T-helper 1 cell treated with Interleukin-12 subunit alpha and Interleukin-12 subunit beta and Interleukin-4 antibody, amounts not matched to agents 30 ng/mL and 1 ng/mL, for 36 hours (primary cell): ENCODE measurements at regions not wholly inside any gene's neighbourhood (a gene's known extent, or its start where the extent isn't known, plus 50 kb on each side); places are given as distances from the start of the nearest gene placed in this dataset.

Source experiments
- intact Hi-C: fragments of 100-400 bp; cut with micrococcal nuclease; formaldehyde crosslinking; loops from one replicate; pipeline ENCODE4 v1.15.1; 2024

DNA sequence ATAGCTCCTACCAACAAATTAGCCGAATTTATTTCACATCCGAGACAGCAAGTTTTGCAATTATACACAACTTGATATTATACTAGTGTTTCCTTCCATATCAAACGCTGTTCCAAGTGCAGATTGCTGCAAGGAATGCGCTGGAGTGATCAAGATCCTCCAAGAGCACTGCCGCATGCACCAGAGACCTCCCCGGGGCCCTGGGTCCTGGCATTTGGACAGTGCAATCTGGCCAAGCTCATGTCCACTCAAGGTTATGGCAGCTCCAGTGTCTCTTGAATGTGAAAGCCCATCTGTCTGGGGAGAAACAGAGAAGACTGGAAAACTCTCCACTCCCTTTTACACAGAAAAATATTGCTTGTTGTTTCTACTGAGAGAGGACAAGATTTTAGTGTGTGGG lies 111.9 kb downstream of the HSPH1 start:
- intact Hi-C loops: loop anchor here (5.0 to 10.0 kb wide), 4 partner anchors 478 to 935 kb away; partner anchors contain the start of gene UBE2L5

DNA sequence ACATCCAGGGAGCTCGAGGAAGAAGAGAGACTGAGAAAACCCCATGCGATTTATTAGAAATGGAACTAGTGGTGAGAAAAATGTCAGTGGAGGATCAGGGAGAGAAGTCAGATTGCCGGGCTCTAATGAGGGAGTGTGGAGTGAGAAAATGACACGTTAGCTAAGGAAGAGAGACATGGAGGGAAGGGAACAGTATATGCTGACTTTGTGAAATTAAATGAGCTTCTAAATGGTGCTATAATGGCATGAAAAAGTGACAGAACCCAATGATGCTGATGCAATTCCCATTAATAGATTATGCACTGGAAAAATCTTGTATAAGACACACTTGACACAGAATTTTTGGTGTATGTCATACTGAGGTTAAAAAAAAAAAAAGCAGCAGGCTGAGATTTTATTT lies 112.6 kb downstream of the HSPH1 start:
- intact Hi-C loops: loop anchor here (5.0 to 10.0 kb wide), 4 partner anchors 477 to 934 kb away; partner anchors contain the start of gene UBE2L5

DNA sequence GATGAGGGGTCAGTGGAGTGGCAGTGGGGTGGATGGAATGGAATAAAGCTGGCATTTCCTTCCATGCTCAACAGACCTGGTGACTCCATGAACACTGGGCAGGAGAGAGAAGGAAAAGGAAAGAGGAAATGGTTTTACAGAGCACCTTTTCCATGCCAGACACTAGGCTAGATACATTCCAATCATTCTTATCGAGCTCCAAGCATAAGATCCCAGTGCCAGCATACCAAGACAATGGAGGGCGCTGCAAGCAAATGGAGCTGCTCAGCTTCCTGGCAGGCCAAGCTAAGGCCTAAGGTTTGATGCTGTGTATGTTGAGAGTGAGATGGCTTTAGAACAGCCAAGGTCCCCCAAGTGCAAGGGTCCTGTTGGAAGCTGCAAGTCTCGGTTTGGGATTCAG lies 113.2 kb downstream of the HSPH1 start:
- intact Hi-C loops: loop anchor here (5.0 to 10.0 kb wide), 4 partner anchors 476 to 934 kb away; partner anchors contain the start of gene UBE2L5

DNA sequence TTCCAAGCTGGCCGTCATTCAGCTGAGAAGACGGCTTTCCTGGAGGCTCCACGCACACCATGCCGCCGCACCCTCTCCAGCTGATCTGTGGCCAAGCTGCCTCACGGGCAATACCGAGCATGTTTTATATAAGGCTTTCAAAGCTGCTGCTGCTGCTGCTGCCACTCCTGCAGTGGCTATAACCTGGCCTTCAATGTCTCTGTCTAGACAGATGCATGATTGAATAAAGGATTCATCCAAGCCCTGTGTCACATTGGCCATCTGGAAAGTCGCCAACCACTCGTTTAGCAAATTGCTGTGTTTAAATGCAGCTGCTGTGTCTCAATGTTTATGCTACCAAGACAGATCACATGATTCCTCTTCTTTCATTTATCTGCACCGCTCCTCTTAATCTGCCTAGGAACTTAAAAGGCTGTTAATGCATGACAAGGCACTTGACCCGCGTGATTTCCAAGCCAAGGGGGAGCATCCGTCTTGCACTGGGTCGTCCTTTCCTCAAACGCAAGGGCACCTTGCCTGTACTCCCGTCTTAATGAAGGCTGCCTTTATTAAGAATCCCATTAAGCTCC lies 114.3 kb downstream of the TEX26 start:
- intact Hi-C loops: loop anchor here (1.0 to 10.0 kb wide), 5 partner anchors 10 to 932 kb away; partner anchors contain the start of gene UBE2L5

DNA sequence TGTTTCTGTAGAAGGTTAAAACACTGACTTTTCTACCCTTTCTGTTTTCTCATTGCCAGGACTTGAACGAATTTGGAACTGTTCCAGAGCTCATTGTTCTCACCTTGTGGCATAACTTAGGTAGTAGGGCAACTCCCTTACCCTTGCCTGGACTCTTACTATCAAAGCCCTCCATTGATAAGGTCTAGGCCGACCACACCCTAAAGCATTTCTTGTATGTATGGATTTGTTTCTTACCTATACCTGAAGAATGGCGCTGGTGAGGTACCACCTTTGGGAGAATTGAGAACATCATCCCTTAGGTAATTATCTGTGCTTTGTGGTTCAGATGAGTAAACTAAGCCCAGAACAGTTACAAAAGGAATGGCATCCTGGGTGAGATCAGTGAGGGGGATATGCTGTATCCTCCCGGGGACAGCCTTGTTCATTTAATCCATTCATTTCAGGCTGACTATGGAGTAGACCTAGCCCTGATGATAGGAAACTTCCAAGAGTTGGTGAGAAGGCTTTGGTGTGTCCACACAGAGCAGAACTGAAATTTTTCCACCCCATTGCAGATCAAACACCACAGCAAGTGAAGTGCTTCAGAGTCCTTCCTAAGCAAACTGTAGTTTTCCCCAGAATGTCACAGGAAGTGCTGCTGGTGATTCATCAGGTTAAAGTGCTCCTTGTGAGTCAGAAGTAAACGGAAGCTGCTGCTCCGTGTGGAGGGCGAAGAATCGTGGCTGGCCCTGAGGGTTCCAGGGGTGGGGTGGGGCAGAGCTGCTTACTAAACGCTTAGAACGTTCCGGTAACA lies 113.0 kb downstream of the TEX26 start:
- intact Hi-C loops: loop anchor here (1.0 to 10.0 kb wide), 13 partner anchors 11 to 931 kb away; partner anchors contain the start of genes B3GLCT, KATNAL1, UBE2L5 and USPL1

DNA sequence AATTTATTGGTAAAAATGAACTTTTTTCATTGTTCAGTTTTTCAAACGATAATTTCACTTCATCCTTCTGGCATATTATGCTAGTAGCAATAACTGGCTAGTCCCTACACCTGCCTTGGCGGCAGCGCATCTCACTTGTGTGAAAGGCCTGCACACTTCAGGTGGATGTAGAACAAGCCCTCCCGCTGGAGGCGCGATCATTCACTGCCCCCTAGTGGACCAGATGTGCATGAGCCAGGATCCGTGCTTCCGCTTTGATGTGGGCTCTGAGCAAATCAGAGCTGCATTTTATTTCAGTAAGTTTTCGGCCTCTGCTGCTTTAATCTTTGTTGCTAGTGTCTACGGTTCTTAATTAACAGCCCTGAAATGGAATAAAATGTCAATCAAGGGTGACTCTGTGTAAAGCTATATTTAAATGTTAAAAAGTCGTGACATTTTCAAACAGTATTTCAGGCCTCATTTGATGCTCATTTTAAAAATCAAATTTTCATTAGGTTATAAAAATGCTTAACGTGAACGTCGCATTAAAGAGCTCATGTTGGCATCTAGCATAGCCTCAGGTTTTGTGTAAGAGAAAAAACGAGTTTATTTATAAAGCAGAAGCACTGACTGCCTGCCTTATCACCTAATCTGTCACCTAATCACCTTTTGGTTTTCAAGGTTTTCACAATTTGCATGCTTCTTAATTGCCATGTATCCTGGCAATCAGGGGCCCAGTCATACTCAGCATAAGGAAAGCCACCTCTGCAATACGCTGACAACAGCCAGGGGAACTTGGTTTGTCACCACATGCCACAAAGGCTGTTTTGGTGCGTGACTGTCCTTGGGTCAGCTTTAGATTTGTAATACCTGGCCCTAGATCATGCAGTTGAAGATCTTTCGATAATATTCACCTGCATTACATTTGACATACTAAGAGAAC lies 112.2 kb downstream of the TEX26 start:
- intact Hi-C loops: loop anchor here (1.0 to 10.0 kb wide), 15 partner anchors 30 to 930 kb away; partner anchors contain the start of genes B3GLCT, KATNAL1, UBE2L5 and USPL1

DNA sequence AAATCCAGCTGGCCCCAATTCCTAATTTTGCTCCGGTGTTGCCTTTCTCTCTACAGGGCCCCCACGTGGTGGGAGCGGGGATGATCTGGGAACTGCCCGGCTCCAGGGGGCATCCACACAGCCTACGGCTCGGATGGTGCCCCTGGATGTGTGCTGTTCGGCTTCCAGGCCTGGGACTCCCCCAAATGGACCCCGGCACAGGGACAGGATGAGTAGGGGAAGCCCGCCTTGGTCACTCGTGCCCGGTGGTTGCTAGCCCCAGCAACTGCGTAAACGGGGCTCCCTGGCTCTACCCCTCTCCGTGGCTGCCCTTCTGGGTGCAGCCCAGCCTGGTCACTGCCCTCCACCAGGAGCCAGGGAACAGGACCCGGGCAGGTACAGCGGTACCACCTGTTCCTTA lies 111.5 kb downstream of the TEX26 start:
- intact Hi-C loops: loop anchor here (1.0 to 10.0 kb wide), 13 partner anchors 31 to 929 kb away; partner anchors contain the start of genes B3GLCT, KATNAL1, UBE2L5 and USPL1

DNA sequence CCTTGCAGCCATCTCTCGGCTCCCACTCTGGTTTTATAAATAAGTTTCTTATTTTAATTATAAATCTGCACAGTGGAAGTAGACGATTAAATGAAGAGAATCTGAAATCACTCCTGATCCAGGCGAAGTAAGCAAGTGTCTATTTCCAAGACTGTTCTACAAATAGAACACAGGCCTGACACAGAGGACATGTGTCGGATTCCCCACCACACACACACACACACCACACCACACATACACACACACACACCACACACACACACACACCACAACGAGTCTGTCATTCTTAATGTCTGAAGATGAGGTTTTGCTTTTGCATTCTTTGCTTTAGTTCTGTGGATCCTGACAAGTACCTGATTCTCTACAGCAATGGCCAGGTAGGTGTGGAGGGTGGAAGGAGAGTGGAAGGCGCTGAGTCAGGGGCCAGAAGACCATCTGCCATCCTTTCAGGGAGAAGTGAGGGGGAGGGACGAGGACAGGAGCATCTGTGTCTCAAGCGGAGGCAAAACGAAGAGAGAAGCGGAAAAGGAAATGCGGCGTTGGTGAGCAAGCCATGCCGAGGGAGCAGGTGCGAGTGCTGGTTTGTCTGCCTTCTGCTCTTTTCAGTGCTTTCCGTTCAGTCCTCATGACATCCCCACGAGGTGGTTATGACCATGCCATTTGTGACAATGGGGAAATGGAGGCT lies 110.2 kb downstream of the TEX26 start:
- intact Hi-C loops: loop anchor here (1.0 to 10.0 kb wide), 4 partner anchors 362 to 928 kb away; partner anchors contain the start of gene UBE2L5

DNA sequence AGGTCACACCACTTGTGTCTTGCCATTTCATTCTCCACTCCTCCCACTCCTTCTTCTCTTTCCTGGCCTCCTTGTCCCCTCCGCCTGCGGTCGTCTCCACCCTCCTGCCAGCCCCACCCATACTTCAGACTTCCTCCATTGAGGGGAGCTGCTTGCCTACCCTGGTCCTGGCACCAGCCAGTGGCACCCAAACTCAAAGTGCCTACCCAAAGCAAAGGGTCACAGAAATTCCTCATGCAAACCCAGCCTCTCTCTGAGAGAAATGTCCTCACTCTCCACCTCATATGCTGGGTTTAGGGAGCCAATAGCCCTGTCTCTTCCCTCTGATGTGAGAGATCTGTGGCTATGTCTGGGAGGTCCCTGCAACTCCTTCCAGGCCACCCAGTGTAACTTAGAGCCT lies 109.6 kb downstream of the TEX26 start:
- intact Hi-C loops: loop anchor here (1.0 to 10.0 kb wide), 4 partner anchors 362 to 927 kb away; partner anchors contain the start of gene UBE2L5

DNA sequence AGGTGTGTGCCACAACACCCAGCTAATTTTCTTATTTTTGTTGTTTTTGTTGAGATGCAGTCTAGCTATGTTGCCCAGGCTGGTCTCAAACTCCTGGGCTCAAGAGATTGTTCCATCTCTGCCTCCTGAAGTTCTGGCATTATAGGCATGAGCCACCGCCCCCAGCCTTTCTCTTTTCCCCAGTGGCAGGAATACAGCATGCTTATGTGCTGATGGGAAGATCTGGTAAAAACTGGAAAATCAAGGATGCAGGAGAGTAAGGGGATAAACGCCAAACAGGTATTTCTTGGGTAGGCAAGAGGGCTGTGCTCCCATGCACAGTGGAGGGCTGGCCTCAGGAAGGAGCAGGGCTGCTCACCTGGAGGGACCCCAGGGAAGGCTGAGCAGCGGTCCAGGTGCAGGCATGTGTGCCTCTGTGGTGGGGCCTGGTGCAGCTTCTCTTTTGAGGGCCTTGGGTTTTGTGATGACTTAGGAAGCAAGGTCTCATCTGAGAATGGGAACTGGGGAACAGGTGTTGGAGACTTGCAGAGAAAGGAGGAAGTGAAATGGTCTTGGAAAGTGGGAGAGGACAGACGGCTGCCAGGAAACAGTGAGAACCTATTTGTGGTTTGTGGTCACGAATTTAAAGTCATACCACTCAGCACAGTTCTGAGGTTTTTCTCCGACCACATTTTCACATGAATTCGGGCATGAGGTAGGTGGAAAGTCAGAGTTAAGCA lies 106.5 kb downstream of the TEX26 start:
- intact Hi-C loops: loop anchor here (5.0 kb wide), 1 partner anchor 192 kb away; no protein-coding TSS in a partner anchor

DNA sequence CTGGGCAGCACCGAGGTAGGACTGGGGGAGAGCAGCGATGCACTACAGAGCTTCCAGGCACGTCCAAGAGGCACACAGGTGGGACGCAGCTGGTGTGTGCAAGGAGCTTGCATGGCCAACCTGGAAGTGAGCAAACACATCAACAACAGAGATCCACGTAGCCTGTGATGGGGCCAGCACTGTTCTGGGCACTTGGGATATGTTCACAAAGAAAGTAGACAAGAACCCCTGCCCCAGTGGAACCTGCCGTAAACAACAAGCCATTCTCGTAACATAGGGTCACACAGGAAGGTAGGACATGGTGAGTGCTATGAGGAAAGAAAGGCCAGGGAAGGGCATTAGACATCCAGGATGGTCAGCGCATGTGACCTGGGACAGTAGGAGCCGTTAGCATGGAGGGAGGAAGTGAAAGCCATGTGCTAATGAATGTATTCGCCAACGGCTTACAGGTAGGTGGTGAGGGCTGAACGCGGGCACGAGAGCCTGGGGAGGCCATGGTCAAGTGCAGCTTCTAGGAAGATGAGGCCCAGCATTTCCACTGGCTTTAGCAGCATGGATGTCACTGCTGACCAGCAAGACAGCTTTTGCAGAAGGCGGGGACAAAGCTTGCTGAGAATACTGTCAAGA lies 105.5 kb downstream of the TEX26 start:
- intact Hi-C loops: loop anchor here (5.0 kb wide), 1 partner anchor 191 kb away; no protein-coding TSS in a partner anchor

DNA sequence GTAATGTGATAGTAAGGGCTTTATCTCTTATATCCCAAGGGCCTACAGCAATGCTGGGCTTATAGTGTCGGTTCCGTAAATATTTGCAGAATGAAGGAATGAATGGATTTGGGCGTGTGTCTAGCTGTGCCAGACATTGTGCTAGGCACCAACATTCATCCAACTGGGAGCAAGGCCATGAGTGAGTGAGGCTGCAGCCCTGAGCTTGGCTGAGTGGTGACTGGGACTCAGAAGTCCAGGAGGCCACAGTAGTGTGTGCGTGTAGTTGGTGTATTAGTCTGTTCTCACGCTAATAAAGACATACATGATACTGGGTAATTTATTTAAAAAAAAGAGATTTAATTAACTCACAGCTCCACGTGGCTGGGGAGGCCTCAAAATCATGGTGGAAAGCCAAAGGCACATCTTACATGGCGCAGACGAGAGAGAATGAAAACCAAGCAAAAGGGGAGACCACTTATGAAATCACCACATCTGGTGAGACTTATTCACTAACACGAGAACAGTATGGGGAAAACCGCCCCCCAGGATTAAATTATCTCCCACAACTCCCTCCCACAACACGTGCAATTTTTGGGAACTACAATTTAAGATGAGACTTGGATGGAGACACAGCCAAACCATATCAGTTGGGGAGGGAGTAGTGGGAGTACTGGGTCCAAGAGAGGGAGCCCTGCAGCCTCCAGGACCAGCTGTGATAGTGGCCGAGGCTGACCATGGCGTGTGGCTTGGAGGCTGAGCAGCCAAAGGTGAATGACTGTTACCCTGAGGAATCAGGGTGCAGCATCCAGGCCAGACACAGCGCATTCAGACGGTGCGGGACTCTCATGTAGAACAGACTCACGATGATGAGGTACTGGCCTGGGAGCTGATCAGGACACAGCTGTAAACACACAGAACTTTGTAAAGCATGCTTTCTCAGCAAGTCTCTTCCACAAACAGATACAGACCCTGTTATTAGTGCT lies 104.6 kb downstream of the TEX26 start:
- intact Hi-C loops: loop anchor here (5.0 kb wide), 1 partner anchor 190 kb away; no protein-coding TSS in a partner anchor

DNA sequence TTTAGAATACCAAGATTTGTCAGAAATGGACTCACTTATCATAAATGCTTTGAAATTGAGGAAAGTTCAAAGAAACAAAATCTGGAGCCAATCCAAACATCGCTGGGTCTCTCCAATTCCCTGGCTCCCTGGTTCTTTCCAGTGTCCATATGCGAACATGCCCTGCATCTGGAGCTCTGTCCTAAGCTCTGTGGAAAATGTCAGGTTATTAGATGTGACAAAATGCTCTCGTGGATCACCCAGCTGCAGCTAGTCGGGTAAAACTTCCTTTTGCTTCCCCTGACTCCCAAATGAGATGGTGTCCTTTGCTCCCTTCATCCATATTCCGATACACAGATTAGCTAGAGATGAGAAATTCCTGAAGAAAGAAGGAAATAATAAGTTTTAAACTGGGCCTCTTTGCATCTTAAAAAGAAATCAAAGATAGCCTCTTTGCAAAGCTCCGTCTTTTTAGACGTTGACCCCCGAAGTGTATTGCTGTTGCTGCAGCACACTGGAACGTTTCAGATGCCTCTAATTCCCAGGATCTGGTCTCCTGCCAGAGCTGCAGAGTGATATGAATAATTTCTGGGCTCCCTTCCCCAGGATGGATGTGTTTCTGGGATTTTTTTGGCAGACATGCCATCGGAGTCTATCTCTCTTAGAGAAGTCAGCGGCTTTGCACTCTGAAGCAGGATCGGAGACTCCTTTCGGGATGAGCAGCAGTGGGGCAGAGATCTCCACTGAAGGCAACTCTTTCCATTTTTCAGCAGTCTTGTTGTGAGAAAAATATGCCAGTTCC lies 102.9 kb downstream of the TEX26 start:
- intact Hi-C loops: loop anchor here (5.0 kb wide), 1 partner anchor 188 kb away; no protein-coding TSS in a partner anchor

DNA sequence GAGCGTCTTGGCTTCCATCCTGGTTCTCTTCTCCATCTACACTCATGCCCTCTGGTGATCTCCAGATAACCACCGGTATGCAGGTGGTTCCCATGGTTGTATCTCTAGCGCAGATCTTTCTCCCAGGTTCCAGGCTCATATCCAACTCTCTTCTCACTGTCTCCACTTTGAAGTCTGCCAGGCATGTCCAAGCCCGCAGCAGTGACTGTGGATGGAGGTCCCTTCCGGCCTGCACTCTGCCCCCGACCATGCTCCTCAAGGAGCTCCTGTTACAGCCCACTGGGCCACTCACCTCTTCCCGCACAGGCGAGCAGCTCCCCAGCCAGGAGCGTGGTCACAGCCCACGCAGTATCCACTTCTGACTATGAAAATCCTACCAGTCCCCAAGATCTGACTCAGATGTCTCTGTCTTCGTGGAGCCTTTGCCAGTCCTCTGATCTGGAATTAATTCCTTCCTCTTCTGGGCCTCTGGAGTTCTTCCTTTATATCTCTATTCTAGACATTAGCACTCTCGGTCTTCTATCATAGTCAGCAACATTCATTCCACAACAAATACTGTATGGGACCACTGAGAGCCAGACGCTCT lies 100.2 kb downstream of the TEX26 start:
- intact Hi-C loops: no loop called here

DNA sequence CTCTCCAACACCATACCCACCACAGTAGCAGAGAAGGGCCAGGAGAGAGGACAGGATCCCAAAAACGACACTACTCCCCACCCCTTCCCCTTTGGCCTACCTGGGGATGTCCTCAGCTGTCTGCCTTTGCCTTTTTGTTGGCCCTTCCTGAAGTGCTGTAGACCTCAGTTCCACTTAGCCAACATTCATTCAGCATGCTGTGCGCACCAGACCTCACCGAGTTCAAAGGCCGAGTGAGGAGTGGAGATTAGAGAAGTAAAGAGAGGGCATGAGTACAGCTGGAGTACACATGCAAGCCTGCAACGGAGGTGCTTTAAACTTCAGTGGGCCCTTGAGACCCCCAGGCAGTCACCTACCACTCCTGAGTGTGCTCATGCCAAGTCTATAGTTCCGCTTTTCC lies 99.0 kb downstream of the TEX26 start:
- intact Hi-C loops: no loop called here

DNA sequence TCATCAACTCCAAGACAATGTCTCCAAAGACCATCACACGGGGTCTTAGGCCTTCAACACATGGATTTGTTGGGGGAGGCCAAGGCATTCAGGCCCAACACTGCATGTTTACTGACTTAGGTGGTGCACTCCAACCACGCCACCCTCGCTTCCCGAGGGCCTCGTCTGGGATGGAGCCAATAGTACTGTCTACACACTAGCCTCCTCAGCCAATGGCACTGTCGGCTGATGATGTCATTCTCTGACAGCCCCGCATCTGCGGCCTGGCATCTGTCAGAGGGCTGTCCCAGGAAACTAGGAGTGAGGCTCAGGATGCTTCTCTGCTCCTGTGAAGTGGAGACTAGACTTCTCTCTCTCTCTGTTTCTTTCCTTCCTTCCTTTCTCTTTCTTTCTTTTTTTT lies 96.6 kb downstream of the TEX26 start:
- intact Hi-C loops: no loop called here

DNA sequence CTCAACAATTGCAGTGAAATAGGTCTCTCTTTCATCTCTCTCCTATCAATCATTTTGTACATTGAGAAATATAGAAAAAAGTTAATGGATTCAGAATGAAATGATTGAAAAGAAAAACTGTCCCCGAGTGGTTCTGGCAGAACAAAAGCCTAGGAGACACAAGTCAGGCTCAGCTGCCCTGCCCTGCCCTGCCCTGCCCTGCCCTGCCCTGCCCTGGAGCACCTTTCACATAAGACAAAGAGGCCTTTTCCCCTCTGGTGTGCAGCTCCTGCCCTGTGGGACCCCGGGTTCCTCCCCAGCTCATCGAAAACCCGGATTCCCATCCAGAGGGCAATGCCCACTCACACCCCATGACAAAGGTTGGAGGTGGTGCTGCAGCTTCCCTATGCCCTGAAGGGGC lies 94.7 kb downstream of the TEX26 start:
- intact Hi-C loops: no loop called here
